ENCODE measurements at regions not wholly inside any gene's neighbourhood (a gene's known extent, or its start where the extent isn't known, plus 50 kb on each side); places are given as distances from the start of the nearest gene placed in this dataset.

DNA sequence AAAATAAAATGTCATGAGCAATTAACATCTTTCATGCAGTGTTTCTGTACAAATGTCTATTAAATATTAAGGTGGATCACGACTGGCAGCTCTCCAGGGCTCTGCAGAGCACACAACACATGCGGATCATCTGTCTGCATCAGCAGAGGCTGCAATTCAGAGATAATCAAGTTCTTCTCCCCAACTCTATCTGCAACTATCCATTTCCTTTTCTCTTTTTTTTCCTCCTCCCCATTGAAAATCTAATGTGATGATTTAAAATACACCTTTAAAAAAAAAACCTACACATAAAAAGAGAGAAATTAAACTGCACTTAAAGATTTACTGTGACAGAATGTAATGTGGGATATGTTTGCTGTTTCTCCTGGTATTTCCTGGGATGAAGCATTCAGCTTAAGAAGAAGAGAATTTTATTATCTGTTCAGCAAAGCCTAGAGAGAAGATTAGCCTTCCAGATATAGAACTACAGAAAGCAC is 352.6 kb upstream of the CCDC54 start:
- Histone ChIP-seq H3K4me3 (no peak overlapping the region), H3K27ac (no peak overlapping the region)

DNA sequence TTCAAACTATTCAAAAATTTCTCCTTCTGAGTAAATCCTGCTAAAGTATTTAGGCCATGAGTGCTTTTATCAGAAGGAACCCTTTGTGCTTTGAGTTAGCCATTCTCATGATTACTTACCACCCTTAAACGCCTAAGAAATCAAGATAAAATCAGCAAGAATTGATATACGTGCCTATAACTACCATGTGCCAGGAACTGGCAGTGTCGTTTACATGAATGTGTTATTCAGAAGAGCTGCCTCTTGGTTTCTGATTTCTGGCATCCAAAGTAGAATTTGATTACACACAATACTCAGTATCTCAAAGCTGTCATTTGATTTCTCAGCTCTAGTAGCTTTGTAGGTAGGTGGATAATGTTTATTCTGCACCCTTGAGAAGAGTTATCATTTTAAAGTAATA is 351.3 kb upstream of the CCDC54 start:
- H3K27ac ChIP-seq: no peak overlapping the region
- no peak overlapping the region for H3K4me3 ChIP-seq

DNA sequence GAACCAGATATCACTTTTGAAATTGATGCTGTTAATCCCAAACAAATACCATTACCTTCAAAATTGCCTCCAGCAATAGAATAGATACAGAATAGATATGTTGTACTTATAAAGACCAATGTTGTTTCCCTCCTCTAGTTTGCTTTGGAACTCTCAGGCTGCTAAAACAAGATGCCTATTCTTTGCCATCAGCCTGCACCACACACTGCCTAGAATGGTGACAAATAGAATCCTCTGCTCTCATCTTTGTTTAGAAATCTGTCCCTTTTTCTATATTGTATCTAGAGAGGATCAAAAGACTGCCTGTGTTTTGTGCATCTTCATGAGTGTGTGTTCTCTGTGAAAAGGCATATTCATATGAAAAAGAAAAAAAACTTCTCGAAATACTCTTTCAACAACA is 349.2 kb upstream of the CCDC54 start:
- Histone ChIP-seq H3K27ac (no peak overlapping the region), H3K4me3 (no peak overlapping the region)

DNA sequence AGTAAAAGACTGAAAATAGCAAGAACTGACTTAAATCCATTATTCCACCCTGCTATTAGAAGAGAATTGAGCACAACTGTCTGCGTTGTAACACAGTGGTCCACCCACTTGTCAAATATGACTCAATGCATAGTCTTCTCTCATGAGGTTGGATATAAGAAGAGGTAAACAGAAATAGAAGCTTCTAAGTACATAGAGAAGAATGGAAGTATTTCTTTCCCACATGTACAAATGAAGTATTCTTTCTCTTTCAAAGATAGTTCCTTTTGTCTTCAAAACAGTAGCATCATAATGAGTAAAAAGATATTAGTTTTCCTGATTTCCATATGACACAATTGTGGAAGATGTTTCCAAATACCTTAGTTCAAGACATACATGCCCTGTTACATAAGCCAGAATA is 348.6 kb upstream of the CCDC54 start:
- H3K4me3 ChIP-seq: no peak overlapping the region
- no peak overlapping the region for H3K27ac ChIP-seq

DNA sequence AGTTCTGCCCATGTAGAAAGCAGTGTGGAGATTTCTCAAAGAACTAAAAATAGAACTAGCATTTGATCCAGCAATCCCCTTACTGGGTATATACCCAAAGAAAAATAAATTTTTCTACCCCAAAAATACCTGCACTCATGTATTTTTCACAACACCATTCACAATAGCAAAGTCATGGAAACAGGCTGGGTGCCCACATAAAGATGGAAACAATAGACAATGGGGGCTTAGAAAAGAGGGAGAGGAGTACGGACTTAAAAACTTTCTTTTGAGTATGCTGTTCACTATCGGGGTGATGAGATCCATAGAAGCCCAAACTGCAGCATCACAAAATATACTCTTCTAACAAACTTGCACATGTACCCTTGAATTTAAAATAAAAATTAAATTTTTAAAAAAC is 345.1 kb upstream of the CCDC54 start:
- Histone ChIP-seq H3K27ac (no peak overlapping the region), H3K4me3 (no peak overlapping the region)

DNA sequence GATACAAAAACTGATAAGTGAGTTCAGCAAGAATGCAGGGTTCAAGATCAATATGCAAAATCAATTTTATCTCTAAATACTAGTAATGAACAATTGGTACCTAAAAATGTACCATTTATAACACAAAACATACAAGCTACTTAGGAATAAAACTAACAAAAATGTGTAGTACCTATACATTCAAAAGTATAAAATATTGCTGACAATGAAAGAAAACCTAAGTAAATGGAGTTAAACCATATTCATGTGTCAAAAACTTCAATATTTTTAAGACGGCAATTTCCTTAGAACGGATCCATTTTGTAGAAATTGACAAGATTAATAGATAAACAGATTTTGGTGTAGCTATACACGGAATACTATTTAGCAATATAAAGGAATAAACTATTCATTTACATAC is 343.1 kb upstream of the CCDC54 start:
- H3K4me3 ChIP-seq: no peak overlapping the region
- no peak overlapping the region for H3K27ac ChIP-seq

DNA sequence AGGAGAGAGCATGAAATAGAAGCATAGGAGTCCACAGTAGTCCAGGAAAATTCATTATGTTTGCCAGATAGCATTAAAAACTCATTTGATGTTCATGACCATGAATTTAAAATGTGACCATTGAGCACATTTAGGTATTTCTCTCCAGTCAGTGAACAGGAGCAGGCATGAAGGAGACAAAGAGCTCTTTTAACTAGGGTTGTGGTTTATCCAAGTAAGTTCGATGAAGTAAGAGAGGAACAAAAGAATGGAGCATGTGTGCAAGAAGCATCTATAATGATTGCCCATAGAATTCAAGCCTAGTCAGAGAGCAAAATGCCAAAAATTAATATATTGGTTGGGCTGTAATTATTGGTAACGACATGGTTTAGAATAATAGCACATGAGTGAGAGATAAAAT is 342.1 kb upstream of the CCDC54 start:
- Histone ChIP-seq H3K27ac (no peak overlapping the region), H3K4me3 (no peak overlapping the region)

DNA sequence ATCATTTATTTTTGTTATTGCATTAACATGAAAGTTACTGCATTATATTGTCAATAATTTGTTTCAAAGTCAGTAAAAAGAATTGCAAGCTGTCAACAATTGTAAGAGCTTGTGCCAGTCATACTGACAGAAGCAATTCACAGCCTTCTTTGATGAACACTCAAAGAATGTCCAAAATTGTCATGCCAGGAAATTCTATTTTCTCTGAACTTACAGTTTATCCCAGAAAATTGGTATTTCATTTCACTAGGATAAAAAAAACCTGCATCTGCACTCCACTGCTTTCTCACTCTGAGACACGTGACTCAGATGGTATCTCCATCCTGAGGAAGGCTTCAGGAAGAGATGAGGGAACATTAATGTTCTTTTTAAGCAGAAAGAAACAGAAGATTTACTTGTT is 332.6 kb upstream of the CCDC54 start:
- Histone ChIP-seq H3K27ac (no peak overlapping the region), H3K4me3 (no peak overlapping the region)

DNA sequence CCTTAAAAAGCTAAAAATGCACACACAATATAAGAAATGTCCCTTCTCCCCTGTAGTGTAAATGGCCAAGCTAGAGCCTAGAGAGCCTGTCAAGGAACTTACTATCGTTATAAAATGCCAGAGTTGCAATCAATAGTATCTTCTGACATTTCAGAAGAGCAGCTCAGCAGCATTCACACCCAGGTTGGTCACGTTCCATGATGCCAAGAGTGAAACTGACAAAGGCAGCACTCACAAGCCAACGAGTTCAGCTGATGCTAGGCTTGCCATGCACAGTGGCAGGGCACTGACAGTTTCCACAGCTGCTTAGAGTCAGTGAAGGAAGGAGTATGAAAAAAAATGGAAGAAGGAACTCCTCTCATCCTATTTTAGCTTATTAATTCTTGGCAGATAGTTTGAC is 331.4 kb upstream of the CCDC54 start:
- H3K4me3 ChIP-seq: no peak overlapping the region
- H3K27ac ChIP-seq: no peak overlapping the region

DNA sequence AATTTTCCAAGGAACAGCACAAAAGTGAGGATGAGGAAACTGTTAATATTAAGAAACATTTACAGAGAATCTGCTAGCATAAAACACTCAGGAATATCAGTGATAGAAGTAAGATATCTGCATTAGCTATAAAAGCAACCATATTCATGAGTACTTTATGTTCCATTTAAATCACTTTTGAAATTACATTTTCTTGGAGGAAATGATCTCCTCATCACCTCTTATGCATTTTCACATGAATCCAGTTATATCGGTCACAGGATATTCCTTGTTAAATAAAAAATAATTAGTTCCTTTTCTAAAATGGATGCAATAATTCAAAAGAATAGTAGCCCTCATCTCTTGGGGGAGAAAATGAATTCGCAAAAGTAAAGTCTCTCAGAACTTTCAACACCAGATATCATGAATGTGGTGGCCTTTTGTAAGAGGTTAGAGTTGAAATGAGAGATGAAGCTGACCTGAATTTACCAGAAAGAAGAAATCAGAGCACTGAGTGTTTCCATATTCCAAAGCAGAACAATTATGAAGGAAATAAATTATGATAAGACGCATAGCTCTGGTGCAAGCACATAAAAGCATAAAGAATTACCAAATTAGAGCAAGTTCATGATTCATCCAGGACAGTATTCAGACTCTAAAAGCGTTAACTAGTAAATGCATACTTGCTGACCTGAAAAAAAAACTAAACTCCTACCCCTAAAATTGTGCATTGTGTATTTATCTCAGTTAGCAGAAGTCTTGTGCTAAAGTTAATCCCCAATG is 321.9 kb upstream of the CCDC54 start:
- H3K4me3 ChIP-seq: no peak overlapping the region
- no peak overlapping the region for H3K27ac ChIP-seq

DNA sequence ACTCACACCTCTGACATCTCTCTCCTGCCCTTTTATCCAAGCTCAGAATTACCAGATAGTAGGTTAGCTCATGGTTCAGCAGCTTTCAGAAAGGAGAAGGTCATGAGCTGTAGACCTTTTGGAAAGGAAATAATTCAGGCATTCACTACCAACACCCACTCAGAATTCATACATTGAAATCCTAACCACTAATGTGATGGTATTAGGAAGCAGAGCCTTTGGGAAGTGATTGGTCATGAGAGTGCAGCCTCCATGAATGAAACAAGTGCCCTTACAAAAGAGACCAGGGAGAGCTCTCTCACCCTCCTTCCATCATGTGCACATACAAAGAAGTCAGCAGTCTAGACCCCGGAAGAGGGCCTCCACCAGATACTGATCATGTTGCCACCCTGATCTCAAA is 315.8 kb upstream of the CCDC54 start:
- Histone ChIP-seq H3K27ac (no peak overlapping the region), H3K4me3 (no peak overlapping the region)

DNA sequence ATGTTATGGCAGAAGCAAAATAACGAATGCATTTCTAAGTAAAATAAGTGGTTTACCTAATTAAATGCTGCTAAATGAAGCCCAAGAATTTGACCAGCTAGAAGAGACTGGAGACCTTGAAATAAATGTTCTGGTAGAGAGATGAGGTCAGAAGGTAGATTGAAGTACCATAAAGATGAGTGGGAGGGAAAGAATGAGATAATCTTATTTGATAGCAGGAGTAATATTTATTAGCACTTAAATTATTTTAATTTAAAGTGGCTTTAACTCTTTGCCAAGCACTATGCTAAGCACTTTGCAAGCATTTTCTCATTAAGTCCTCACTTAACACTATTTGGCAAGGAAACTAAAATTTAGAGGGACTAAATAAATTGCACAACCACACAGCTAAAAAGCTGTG is 314.9 kb upstream of the CCDC54 start:
- Histone ChIP-seq H3K27ac (no peak overlapping the region), H3K4me3 (no peak overlapping the region)

DNA sequence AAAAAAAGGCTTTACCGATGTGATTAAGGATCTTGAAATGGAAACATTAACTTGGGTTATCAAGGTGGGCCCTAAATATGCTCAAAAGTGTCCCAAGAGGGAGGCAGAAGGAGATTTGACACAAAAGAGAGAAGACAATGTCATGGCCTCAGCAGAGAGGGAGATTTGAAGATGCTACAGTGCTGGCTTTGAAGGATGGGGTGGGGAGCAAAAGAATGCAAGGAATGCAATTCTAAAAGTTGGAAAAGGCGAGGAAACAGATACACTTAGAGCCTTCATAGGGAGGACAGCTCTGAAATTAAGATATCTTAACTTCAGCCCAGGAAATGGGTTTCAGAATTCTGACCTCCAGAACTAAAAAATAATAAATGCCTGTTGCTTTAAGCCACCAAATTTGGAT is 314.5 kb upstream of the CCDC54 start:
- Histone ChIP-seq H3K4me3 (no peak overlapping the region), H3K27ac (no peak overlapping the region)

DNA sequence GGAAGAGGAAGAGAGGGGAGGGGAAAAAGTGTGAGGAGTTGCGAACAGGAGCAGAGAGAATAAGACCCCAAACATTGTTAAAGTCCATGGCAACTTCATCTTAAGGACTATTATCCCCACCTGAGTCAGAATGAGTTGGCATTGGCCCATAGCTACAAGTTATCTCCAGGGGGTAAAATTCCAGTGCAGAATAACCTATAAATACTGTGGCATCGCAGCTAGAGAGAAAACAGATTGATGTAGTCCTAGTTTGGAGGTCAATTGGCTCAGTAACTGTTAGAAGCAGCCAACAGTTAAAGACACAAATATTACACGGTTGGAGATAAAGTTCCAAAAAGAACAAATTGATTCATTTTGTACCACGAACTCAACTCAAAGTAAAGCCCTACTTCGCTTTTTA is 313.9 kb upstream of the CCDC54 start:
- Histone ChIP-seq H3K4me3 (no peak overlapping the region), H3K27ac (no peak overlapping the region)

DNA sequence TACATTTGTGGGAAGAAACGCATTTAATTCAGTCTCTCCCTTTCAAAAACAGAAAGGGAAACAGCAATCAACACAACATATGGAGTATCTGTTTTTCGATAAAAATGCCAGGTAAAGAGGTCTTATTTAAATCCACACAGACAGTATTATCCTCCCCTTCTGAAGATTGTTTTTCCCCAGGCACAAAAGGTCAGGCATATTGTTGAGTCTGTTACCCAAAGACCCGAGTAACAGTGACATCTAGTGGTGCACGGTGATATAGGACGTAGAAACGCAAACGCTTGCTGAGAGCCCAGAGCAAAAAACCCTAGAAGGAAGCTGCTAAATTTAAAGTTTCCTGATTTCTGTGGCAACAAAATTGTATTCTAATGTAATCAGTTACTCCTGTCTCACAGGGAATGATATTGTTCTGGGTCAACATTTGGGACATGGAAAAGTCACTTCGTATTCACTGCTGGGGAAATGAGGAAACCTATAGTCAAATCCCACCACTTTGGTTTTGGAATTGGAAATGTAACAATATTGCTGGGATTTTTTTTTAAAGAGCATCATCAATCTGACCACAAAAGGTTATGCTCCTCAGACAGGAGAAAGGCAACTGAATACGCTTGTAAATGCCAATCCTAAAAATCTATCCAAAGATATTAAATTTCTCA is 312.7 kb upstream of the CCDC54 start:
- H3K4me3 ChIP-seq: no peak overlapping the region
- no peak overlapping the region for H3K27ac ChIP-seq

DNA sequence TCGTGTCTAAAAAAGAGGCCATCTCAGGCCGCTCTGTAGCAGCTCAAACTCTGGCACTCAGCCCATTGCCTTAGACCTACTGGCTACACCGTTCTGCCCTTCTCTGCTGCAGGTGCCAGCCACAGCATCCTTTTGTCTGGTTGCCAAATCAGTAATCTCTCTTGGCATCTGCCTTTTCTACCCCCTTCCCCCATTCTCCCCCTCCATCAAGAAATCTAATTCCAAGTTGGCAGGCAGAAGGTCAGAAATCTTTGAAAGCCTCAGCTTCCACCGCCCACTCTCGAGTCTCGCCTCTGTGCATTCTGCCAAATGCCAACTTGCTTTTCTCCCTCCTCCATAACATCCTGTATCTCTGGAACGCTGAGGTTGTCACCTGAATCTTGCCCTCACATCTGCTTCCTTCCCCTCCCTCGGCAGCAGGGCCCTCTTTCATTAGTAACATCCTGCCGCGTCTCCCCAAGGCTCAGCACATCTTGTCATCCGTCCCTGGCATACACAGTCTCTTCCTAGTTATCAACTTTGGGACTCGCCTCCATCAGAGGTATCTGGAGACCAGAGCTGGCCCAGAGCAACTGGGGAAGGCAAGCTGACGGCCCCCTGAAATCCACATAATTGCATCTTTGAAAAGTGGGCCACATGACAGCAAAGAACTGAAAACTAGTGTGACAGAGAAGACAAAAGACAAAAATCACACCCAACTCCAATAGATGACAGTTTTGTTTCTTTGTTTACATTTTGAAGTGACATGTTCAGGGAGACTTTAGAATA is 312.0 kb upstream of the CCDC54 start:
- Histone ChIP-seq H3K4me3 (no peak overlapping the region), H3K27ac (no peak overlapping the region)

DNA sequence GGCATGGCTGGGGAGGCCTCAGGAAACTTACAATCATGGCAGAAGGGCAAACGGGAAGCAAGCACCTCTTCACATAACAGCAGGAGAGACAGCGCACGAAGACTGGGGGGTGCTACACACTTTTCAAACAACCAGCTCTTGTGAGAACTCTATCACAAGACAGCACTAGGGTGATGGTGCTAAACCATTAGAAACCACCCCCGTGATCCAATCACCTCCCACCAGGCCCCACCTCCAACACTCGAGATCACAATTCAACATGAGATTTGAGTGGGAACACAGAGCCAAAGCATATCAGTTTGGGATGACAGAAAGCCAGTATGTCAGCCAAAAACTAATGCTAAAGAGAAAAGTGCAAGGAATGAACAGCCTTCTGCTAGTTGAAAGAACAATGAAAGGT is 309.8 kb upstream of the CCDC54 start:
- Histone ChIP-seq H3K4me3 (no peak overlapping the region), H3K27ac (no peak overlapping the region)

DNA sequence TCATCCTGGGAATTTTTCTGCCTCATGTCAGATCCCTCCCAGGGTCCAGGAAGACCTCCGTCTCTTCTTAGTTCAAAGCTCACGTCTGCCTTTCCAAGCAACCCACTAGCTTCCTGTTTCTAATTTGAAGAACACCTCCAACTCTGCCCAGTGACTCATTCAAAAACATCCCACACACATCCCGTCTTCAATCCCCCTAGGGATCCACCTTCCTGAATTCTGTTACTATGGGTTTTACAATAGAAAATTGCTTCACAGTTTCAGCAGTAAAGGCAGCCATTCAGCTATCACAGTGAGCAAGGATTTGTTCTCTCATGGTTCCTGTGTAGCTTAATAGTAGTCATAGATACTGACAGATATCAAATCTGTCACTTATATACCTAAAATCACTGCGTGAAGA is 308.3 kb upstream of the CCDC54 start:
- Histone ChIP-seq H3K27ac (peak overlapping the region in 1 of 21 experiments; percentile 19), H3K4me3 (no peak overlapping the region)

DNA sequence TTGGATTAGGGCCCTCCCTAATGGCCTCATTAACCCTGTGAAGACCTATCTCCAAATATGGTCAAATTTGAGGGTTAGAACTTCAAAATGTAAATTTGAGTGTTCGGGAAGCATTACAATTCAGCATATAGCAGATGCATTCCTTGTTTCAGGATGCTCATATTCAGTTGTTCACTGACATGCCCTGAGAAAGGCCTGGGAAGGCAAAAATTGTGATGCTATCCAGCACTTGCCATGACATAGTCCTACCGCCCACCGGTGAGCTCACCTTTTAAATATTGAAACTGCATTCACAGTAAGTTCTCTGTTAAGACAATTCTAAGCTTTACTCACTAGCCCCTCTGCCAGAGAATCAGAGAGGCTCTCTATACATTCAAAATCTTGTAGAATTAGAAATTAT is 300.3 kb upstream of the CCDC54 start:
- no peak overlapping the region for H3K27ac ChIP-seq
- no peak overlapping the region for H3K4me3 ChIP-seq

DNA sequence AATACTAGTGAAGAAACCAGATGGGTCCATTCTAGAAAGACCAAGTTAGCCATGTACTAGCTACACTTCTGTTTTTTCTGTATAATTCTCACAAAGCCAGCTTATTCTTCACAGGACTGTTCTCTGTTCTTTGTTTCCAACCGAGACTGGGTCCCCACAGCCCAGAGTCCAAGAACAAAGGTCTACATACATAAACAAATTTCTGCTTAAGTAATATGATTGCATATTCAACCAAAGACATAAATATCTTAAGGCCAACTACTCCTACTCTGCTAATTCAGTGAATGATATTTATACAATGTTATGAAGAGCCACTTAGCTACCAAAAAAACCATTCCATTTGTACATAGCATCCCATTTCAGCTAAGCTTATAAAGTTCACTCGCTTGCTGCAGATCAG is 299.8 kb upstream of the CCDC54 start:
- H3K27ac ChIP-seq: no peak overlapping the region

DNA sequence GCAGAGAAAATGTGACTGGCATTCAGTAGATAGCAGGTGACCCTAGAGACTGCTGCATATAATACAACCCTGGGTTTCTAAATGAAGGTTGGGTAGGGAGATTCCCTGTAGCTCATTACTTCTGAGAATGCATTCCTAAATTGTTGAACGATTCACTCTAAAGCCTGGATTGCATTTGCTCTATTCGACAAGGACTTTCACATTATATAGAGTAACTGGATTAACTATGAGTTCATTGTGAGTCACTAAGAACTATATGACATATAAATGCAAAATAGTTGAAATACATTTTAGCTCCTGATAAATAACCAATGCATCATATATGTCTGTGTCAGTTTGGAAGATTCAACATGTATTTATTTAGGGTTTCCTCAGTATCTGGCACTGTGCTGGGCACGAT is 294.7 kb upstream of the CCDC54 start:
- no peak overlapping the region for H3K4me3 ChIP-seq
- no peak overlapping the region for H3K27ac ChIP-seq

More for the DNA sequence above, 299.8 kb upstream of the CCDC54 start:
- no peak overlapping the region for H3K4me3 ChIP-seq
